Neural cell (in vitro differentiated cells): ENCODE measurements at regions not wholly inside any gene's neighbourhood (a gene's known extent, or its start where the extent isn't known, plus 50 kb on each side); places are given as distances from the start of the nearest gene placed in this dataset.
"Not testable (repeated sequence)": the region's sequence is repeated elsewhere in the genome, so short reads cannot be mapped to it uniquely, and the experiment has no call there.

Source experiments
- H2AFZ ChIP-seq: fragments of 200-600, 300-800 bp; sonication (generic), shearing (Covaris generic); 2 replicates; pipeline ENCODE4 v1.6.0; 2014; ENCODE audit warnings: low read depth, mild to moderate bottlenecking, antibody characterized with exemption, low read length, moderate library complexity
- H3F3A ChIP-seq: fragments of 200-600 bp; shearing (Covaris generic); 2 replicates; pipeline ENCODE4 v1.6.1; 2016; ENCODE audit warnings: mild to moderate bottlenecking, moderate library complexity, mixed read lengths, antibody characterized with exemption, low read length; ENCODE audit not compliant: insufficient read depth, poor library complexity, severe bottlenecking
- H3K27ac ChIP-seq: fragments of 200-600, 300-800 bp; sonication (generic), shearing (Covaris generic); 2 replicates; pipeline ENCODE4 v1.5.1; 2014; ENCODE audit warnings: mild to moderate bottlenecking, low read length, moderate library complexity
- H3K27me3 ChIP-seq: fragments of 300-800, 200-600 bp; sonication (generic), shearing (Covaris generic); 2 replicates; pipeline ENCODE4 v1.6.0; 2014; ENCODE audit warnings: mild to moderate bottlenecking, low read depth, low read length, moderate library complexity; ENCODE audit not compliant: insufficient read depth
- H3K36me3 ChIP-seq: fragments of 300-800, 200-600 bp; sonication (generic), shearing (Covaris generic); 2 replicates; pipeline ENCODE4 v1.5.1; 2014; ENCODE audit warnings: mild to moderate bottlenecking, antibody characterized with exemption, low read length, moderate library complexity; ENCODE audit not compliant: insufficient read depth
- H3K4me2 ChIP-seq: fragments of 300-800, 200-600 bp; sonication (generic), shearing (Covaris generic); 2 replicates; pipeline ENCODE4 v1.6.0; 2014; ENCODE audit warnings: mild to moderate bottlenecking, low read length
- H3K4me3 ChIP-seq: fragments of 300-800, 200-600 bp; sonication (generic), shearing (Covaris generic); 2 replicates; pipeline ENCODE4 v1.5.1; 2014; ENCODE audit warnings: mild to moderate bottlenecking, low read length, moderate library complexity
- H3K79me2 ChIP-seq: fragments of 200-600 bp; shearing (Covaris generic); replicated peaks from 2 replicates; pipeline ENCODE4 v1.6.0; 2014; ENCODE audit warnings: mild to moderate bottlenecking, low read length, moderate library complexity; ENCODE audit not compliant: insufficient read depth
- H3K9ac ChIP-seq: fragments of 300-800, 200-600 bp; sonication (generic), shearing (Covaris generic); 2 replicates; pipeline ENCODE4 v1.6.1; 2016; ENCODE audit warnings: mild to moderate bottlenecking, low read length, mixed read lengths
- H3K9me2 ChIP-seq: fragments of 200-600 bp; shearing (Covaris generic); 2 replicates; pipeline ENCODE4 v1.6.1; 2016; ENCODE audit warnings: mild to moderate bottlenecking, low read length, mixed read lengths; ENCODE audit not compliant: insufficient read depth
- H3K9me3 ChIP-seq: fragments of 200-600, 300-800 bp; sonication (generic), shearing (Covaris generic); 2 replicates; pipeline ENCODE4 v1.6.1; 2016; ENCODE audit warnings: mild to moderate bottlenecking, mixed run types, low read length, moderate library complexity, mixed read lengths
- H4K20me1 ChIP-seq: fragments of 200-600 bp; shearing (Covaris generic); 2 replicates; pipeline ENCODE4 v1.6.1; 2016; ENCODE audit warnings: mild to moderate bottlenecking, mixed run types; ENCODE audit not compliant: insufficient read depth
- CTCF ChIP-seq: fragments of 450-650 bp; IDR thresholded peaks from 2 replicates; pipeline ENCODE4 v1.5.1; 2014; ENCODE audit warnings: antibody characterized with exemption, mild to moderate bottlenecking, moderate library complexity; ENCODE audit not compliant: poor library complexity, severe bottlenecking
- EP300 ChIP-seq: fragments of 450-650 bp; conservative IDR thresholded peaks from 2 replicates; pipeline ENCODE4 v1.6.1; 2014; ENCODE audit warnings: antibody characterized with exemption, mild to moderate bottlenecking, moderate library complexity; ENCODE audit not compliant: poor library complexity, severe bottlenecking
- EZH2 ChIP-seq: fragments of 200-600, 300-800 bp; shearing (Covaris generic), sonication (generic); IDR thresholded peaks from 2 replicates; pipeline ENCODE4 v1.6.1; 2014; ENCODE audit warnings: antibody characterized with exemption, low read length, borderline replicate concordance, mild to moderate bottlenecking; ENCODE audit not compliant: insufficient read depth, poor library complexity, severe bottlenecking
- MXI1 ChIP-seq: fragments of 450-650 bp; conservative IDR thresholded peaks from 2 replicates; pipeline ENCODE4 v1.6.1; 2014; ENCODE audit warnings: antibody characterized with exemption, mild to moderate bottlenecking; ENCODE audit not compliant: poor library complexity, severe bottlenecking
- RAD21 ChIP-seq: fragments of 450-650 bp; conservative IDR thresholded peaks from 2 replicates; pipeline ENCODE4 v1.6.1; 2014; ENCODE audit warnings: antibody characterized with exemption, mild to moderate bottlenecking, moderate library complexity
- TAF1 ChIP-seq: IDR thresholded peaks from 2 replicates; pipeline ENCODE4 v1.6.1; 2012; ENCODE audit warnings: low read depth

- no peak for TF ChIP-seq CTCF
Observed at GRCh38 chr7:66564045-66564444, 64.6 kb upstream of the KCTD7 start (continued).

GRCh38 chr7:66570179-66570578 lies 58.5 kb upstream of the KCTD7 start:
- H3K4me2 ChIP-seq, H3K36me3 ChIP-seq, H3K27ac ChIP-seq, H3K9ac ChIP-seq, H3K9me2 ChIP-seq, H4K20me1 ChIP-seq, H3F3A ChIP-seq, H3K27me3 ChIP-seq, H3K4me3 ChIP-seq, H3K9me3 ChIP-seq, H2AFZ ChIP-seq: not testable (repeated sequence)
- peaks cover 12% of the 10 kb centered on the region for H3K79me2 ChIP-seq

- Histone ChIP-seq H3K4me3 (no peak overlapping the region), H4K20me1 (no peaks in the 10 kb centered on the region), H3F3A (no peaks in the 10 kb centered on the region), H3K27me3 (no peaks in the 10 kb centered on the region), H3K36me3 (no peaks in the 10 kb centered on the region), H3K9me3 (no peaks in the 10 kb centered on the region), H3K79me2 (peaks cover 8% of the 10 kb centered on the region), H3K9me2 (no peaks in the 10 kb centered on the region), H3K27ac (no peak overlapping the region), H3K4me2 (no peak overlapping the region), H2AFZ (no peak overlapping the region), H3K9ac (no peak overlapping the region)
- no peak for TF ChIP-seq EP300
- no peak for TF ChIP-seq RAD21
- TF ChIP-seq EZH2, result no peak
- TF ChIP-seq MXI1, result no peak
- TF ChIP-seq CTCF, result no peak
- TF ChIP-seq TAF1, result no peak
Observed at GRCh38 chr7:66571568-66571967, 57.1 kb upstream of the KCTD7 start.

- not testable (repeated sequence) for H3K9me3 ChIP-seq, H3K9me2 ChIP-seq
Observed at GRCh38 chr7:66573782-66574495, 54.7 kb upstream of the KCTD7 start.

GRCh38 chr7:66574768-66575167 lies 53.9 kb upstream of the KCTD7 start:
- not testable (repeated sequence) for H3F3A ChIP-seq, H3K27ac ChIP-seq, H3K9ac ChIP-seq, H3K9me2 ChIP-seq, H3K36me3 ChIP-seq, H4K20me1 ChIP-seq, H3K27me3 ChIP-seq, H3K4me2 ChIP-seq, H3K9me3 ChIP-seq, H2AFZ ChIP-seq, H3K4me3 ChIP-seq
- H3K79me2 ChIP-seq, result peaks cover 24% of the 10 kb centered on the region

More at GRCh38 chr7:66573782-66574495, 54.7 kb upstream of the KCTD7 start:
- not testable (repeated sequence) for H4K20me1 ChIP-seq, H3K4me2 ChIP-seq, H3K27ac ChIP-seq, H3F3A ChIP-seq, H3K9ac ChIP-seq, H3K36me3 ChIP-seq, H3K4me3 ChIP-seq, H3K27me3 ChIP-seq, H2AFZ ChIP-seq
- peaks cover 17% of the 10 kb centered on the region for H3K79me2 ChIP-seq
